ENCODE measurements at regions not wholly inside any gene's neighbourhood (a gene's known extent, or its start where the extent isn't known, plus 50 kb on each side); places are given as distances from the start of the nearest gene placed in this dataset.

DNA sequence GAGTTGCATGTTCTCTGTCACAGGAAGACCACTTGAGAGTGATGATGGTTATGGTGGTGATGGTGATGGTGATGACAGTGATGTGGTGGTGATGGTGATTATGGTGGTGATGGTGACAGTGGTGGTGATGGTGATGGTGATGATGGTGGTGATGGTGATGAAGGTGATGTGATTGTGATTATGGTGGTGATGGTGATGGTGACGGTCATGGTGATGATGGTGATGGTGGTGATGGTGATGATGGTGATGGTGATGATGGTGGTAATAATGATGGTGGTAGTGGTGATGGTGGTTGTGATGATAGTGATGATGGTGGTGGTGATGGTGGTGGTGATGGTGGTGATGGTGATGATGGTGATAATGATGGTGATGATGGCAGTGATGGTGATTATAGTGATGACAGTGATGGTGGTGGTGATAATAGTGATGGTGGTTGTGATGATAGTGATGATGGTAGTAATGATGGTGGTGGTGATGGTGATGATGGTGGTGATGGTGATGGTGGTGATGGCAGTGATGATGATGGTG lies 93.7 kb downstream of the ASB1 start:
- TF ChIP-seq, protein P1, sequence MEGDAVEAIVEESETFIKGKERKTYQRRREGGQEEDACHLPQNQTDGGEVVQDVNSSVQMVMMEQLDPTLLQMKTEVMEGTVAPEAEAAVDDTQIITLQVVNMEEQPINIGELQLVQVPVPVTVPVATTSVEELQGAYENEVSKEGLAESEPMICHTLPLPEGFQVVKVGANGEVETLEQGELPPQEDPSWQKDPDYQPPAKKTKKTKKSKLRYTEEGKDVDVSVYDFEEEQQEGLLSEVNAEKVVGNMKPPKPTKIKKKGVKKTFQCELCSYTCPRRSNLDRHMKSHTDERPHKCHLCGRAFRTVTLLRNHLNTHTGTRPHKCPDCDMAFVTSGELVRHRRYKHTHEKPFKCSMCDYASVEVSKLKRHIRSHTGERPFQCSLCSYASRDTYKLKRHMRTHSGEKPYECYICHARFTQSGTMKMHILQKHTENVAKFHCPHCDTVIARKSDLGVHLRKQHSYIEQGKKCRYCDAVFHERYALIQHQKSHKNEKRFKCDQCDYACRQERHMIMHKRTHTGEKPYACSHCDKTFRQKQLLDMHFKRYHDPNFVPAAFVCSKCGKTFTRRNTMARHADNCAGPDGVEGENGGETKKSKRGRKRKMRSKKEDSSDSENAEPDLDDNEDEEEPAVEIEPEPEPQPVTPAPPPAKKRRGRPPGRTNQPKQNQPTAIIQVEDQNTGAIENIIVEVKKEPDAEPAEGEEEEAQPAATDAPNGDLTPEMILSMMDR (conservative IDR thresholded peaks at IDR 0.05; ENCODE audit: control insufficient read depth, insufficient read depth, low read depth, low read length) = no peak
- DNase-seq (ENCODE audit: low read depth) = no peak
- no peak overlapping the region for H3K4me3 ChIP-seq (ENCODE audit: control insufficient read depth, low read depth, low read length)

DNA sequence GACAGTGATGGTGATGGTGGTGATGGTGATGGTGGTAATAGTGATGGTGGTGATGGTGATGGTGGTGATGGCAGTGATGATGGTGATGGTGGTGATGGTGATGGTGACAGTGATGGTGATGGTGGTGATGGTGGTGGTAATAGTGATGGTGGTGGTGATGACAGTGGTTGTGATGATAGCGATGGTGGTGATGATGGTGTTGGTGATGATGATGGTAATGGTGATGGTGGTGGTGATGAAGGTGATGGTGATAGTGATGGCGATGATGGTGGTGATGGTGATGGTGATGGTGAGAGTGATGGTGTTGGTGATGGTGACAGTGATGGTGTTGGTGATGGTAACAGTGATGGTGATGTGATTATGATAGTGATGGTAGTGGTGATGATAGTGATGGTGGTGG lies 94.3 kb downstream of the ASB1 start:
- DNase-seq (ENCODE audit: low read depth) = no peak
- TF ChIP-seq, protein P1 (conservative IDR thresholded peaks at IDR 0.05; ENCODE audit: control insufficient read depth, insufficient read depth, low read depth, low read length) = no peak
- H3K4me3 ChIP-seq (ENCODE audit: control insufficient read depth, low read depth, low read length) = no peak overlapping the region

DNA sequence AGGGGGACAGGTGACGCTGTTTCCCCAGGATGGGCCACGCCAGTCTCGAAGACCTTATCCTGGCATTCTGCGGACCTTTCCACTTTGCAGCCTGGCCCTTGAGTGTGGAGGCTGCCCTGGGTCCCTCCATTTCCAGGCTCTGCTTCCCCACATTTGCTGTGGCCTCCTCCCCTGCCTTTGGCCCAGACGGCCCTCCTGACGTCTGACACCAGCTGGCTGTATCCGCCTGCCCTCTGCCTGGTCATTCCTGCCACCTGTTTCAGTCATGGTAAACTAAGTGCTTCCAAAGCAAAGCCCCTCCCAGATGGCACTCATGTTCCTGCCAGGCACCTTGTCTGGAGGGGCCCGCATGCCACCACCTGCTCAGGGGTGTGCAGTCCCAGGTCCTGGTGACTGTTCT lies 95.1 kb downstream of the ASB1 start:
- no peak overlapping the region for H3K4me3 ChIP-seq (ENCODE audit: control insufficient read depth, low read depth, low read length)
- TF ChIP-seq, protein P1 (conservative IDR thresholded peaks at IDR 0.05; ENCODE audit: control insufficient read depth, insufficient read depth, low read depth, low read length) = no peak
- DNase-seq (ENCODE audit: low read depth) = no peak

DNA sequence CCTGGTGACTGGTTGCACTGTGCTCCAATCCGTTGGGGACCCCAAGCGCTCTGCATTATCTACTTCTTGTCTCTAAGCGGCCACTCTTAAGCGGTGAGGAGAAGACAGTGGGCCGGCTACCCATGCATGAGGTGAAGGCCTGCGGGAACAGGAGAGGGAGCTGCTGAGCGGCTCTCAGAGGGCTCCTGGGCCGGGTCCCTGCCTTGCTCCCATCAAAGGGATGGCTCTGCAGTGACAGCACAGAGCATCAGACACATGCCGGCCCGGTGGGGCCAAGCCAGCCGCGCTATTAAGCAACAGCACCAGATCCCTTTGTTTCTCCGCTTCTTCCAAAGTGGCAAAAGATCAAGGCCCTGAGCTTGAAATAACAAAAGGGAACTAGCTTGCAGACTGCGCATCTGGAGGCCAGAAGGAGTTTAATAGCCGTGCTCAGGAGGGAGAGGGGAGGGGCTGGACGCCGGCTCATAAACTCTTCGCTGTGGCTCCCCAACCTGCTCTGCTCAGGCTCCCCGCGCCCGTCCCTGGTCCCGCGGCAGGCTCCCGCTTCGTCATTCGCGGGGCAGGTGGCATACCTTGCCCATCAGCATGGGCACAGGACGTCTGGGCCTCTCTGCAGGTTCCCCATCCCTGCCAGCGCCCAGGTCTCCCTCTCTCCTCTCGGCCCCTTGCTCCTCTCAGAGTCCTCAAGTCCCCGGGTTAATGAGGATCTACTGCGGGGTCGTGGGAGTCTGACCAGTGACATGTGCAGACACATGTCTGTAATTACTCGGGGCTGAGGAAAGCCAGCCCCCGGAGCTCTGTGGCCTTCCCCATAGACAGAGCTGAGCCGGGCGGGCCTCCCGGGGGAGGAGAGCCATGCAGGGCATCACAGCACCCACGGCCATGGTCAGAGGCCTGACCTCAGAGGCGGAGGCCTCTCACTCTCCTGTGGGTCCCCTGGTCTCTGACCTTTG lies 96.7 kb downstream of the ASB1 start:
- TF ChIP-seq, protein P1 (conservative IDR thresholded peaks at IDR 0.05; ENCODE audit: control insufficient read depth, insufficient read depth, low read depth, low read length) = peak; percentile 51
- no peak overlapping the region for H3K4me3 ChIP-seq (ENCODE audit: control insufficient read depth, low read depth, low read length)
- peak; percentile 96 for DNase-seq (ENCODE audit: low read depth)

DNA sequence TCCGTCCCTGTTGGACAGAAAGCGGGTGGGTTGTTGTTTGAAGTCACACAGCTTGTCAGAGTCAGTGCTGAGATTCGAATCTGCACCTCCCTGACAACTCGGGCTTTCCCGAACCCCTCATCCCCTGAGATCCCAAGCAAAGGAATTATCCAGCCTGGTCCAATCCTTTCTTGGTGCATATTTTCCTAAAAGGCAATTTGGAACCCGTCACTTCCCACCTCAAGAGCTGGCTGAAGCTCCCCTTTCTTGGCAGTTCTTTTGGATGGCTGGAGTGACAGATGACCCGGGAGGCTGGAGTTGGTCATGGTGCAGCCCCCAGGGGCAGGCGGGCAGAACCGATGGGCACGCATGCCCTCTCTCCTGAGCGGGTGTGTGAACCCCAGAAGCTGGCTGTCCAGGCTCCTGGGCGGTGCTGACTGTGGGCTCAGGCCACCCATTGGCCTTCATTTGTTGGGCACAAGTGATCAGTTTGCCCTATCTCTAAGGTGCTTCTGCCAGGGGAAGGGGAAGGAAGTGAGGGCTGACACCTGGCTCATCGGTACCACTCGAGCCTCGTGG lies 97.8 kb downstream of the ASB1 start:
- DNase-seq (ENCODE audit: low read depth) = no peak
- TF ChIP-seq, protein P1 (conservative IDR thresholded peaks at IDR 0.05; ENCODE audit: control insufficient read depth, insufficient read depth, low read depth, low read length) = no peak
- no peak overlapping the region for H3K4me3 ChIP-seq (ENCODE audit: control insufficient read depth, low read depth, low read length)

DNA sequence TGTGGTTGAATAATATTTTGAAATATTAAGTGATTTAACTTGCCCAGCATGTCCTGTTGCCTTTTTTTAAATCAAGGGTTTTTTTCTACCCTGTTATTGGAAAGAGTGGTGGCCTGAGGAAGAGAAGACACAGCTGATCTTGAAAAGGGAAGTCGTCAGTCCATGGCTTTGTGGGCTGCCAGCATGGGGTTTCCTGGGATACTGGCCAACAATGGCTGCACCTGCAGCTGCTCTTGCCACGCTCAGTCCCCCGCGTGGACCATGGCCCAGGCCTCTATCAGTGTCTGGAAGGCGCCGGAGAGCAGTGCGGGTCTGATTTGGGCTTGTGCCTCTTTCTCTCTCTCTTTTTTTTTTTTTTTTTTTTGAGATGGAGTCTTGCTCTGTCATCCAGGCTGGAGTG lies 99.3 kb downstream of the ASB1 start:
- no peak for DNase-seq (ENCODE audit: low read depth)
- no peak overlapping the region for H3K4me3 ChIP-seq (ENCODE audit: control insufficient read depth, low read depth, low read length)
- TF ChIP-seq, protein P1 (conservative IDR thresholded peaks at IDR 0.05; ENCODE audit: control insufficient read depth, insufficient read depth, low read depth, low read length) = no peak
